ENCODE measurements at regions not wholly inside any gene's neighbourhood (a gene's known extent, or its start where the extent isn't known, plus 50 kb on each side); places are given as distances from the start of the nearest gene placed in this dataset.

DNA sequence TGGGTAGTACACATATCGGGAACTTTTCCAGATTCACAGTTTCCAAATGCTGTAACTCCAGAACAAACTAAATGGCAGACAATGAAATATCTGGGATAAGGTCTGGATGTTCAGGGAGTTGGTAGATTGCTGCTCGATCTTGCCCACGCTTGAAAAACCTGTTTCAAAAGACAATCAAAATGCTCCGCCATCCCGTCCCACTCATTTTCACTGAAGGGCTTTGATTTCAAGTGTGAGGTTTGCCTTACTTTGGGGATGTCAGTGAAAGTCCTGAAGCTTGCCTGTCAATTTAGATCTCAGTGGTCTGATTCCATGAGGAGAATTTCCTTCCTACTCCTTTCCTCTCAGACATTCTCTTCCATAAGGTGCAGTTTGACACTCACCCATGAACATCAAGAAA, 236.3 kb upstream of the KCNK2 start:
- intact Hi-C loops (cut with micrococcal nuclease): no loop called here
- ChIA-PET CTCF (no interaction called here), POLR2A (no interaction called here)
- no peak overlapping the region for H2AFZ ChIP-seq (ENCODE audit: insufficient read depth, low read depth, low read length, poor library complexity, severe bottlenecking)
- H3K9ac ChIP-seq (ENCODE audit: low read length): no peak overlapping the region
- no peak for TF ChIP-seq CTCF (IDR thresholded peaks at IDR 0.05)
- TF ChIP-seq EZH2 (IDR thresholded peaks at IDR 0.05; ENCODE audit: borderline replicate concordance, insufficient read depth, low read depth, low read length, poor library complexity, severe bottlenecking): no peak
- H3K27me3 ChIP-seq (replicated peaks in 1 of 4; ENCODE audit: control extremely low read depth in 1 of 4, control insufficient read depth in 3 of 4, insufficient read depth in 4 of 4, low read length in 3 of 4): no peaks in the 10 kb centered on the region
- H3K4me3 ChIP-seq (ENCODE audit: control extremely low read depth in 1 of 5, extremely low read depth in 1 of 5, insufficient read depth in 1 of 5, low read depth in 2 of 5, low read length in 4 of 5): no peak overlapping the region
- DNase-seq (no peak), ATAC-seq (ENCODE audit: low read depth) (no peak)
- no peak overlapping the region for H3K4me2 ChIP-seq (replicated peaks; ENCODE audit: low read depth, low read length, poor library complexity, severe bottlenecking)
- no peaks in the 10 kb centered on the region for H3K27me3 Mint-ChIP-seq
- WGBS (ENCODE audit: insufficient coverage): no CpG with 5 or more reads among the region's 5 CpGs
- no peak overlapping the region for H3K27ac Mint-ChIP-seq
- H3K4me1 Mint-ChIP-seq: no peaks in the 10 kb centered on the region
- H3K36me3 ChIP-seq (replicated peaks in 1 of 2; ENCODE audit: control extremely low read depth in 1 of 2, control insufficient read depth in 1 of 2, extremely low read depth in 1 of 2, insufficient read depth in 2 of 2, low read length in 1 of 2): no peaks in the 10 kb centered on the region
- peaks cover 4% of the 10 kb centered on the region for H3K9me3 Mint-ChIP-seq (ENCODE audit: insufficient read depth)
- H3K9me3 ChIP-seq (ENCODE audit: control extremely low read depth in 1 of 3, control insufficient read depth in 2 of 3, insufficient read depth in 1 of 3, low read length in 2 of 3): no peaks in the 10 kb centered on the region
- no peaks in the 10 kb centered on the region for H4K20me1 ChIP-seq (ENCODE audit: control insufficient read depth, insufficient read depth, low read length, poor library complexity, severe bottlenecking)
- no peaks in the 10 kb centered on the region for H3K79me2 ChIP-seq (ENCODE audit: control insufficient read depth, insufficient read depth, low read length)
- no peaks in the 10 kb centered on the region for H3K4me1 ChIP-seq (ENCODE audit: control insufficient read depth in 2 of 2, insufficient read depth in 2 of 2, low read length in 2 of 2)
- no peak overlapping the region for H3K4me3 Mint-ChIP-seq
- no peak overlapping the region for H3K27ac ChIP-seq (ENCODE audit: low read length in 2 of 2)

DNA sequence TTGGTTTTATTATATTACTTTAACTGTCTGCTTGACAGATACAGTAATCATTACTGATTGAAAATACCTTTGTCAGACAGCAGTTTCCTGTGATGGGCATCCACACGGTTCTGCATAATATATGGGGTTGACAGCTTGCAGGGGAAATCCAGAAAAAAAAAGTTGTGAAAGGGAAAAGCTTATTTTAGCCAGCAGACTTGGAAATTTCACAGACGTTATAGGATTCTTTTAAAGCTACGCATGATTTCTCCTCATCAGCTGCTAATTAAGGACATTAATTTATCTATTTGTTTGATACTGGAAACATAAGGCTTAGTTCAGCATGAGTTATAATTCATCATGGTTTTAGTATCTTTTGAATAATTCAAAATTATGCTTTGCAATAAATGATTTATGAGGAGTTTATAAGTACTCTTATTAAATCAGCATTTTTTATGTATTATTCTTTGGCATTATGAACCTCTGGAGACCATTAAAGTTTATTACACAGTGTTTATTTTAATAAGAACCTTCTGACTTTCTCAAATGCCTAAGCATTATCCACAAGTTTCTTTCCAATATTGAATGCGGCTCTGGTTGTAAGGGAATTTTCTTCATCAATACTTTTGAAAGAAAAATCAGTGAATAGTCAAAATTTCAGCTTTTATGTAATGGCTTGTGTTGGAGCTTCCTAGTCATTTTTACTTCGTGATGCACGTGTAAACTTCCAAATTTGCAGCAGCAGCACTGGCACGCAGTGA, 235.3 kb upstream of the KCNK2 start:
- CTCF ChIA-PET: no interaction called here

More for the DNA sequence above, 235.3 kb upstream of the KCNK2 start:
- Mint-ChIP-seq H3K9me3 (ENCODE audit: insufficient read depth) (peaks cover 4% of the 10 kb centered on the region), H3K4me1 (no peaks in the 10 kb centered on the region), H3K4me3 (no peak overlapping the region), H3K27me3 (no peaks in the 10 kb centered on the region), H3K27ac (no peak overlapping the region)
- H4K20me1 ChIP-seq (ENCODE audit: control insufficient read depth, insufficient read depth, low read length, poor library complexity, severe bottlenecking): no peaks in the 10 kb centered on the region
- H3K9me3 ChIP-seq (ENCODE audit: control extremely low read depth in 1 of 3, control insufficient read depth in 2 of 3, insufficient read depth in 1 of 3, low read length in 2 of 3): no peaks in the 10 kb centered on the region
- no peak overlapping the region for H3K27ac ChIP-seq (ENCODE audit: low read length in 2 of 2)
- TF ChIP-seq EZH2 (IDR thresholded peaks at IDR 0.05; ENCODE audit: borderline replicate concordance, insufficient read depth, low read depth, low read length, poor library complexity, severe bottlenecking) (no peak), CTCF (IDR thresholded peaks at IDR 0.05) (no peak)
- ATAC-seq (ENCODE audit: low read depth) (no peak), DNase-seq (no peak)
- no peaks in the 10 kb centered on the region for H3K27me3 ChIP-seq (replicated peaks in 1 of 4; ENCODE audit: control extremely low read depth in 1 of 4, control insufficient read depth in 3 of 4, insufficient read depth in 4 of 4, low read length in 3 of 4)
- no peaks in the 10 kb centered on the region for H3K4me1 ChIP-seq (ENCODE audit: control insufficient read depth in 2 of 2, insufficient read depth in 2 of 2, low read length in 2 of 2)
- 58% methylated on average over 4 of the region's 7 CpGs for WGBS (ENCODE audit: insufficient coverage)
- intact Hi-C loops (cut with micrococcal nuclease): no loop called here
- H3K79me2 ChIP-seq (ENCODE audit: control insufficient read depth, insufficient read depth, low read length): no peaks in the 10 kb centered on the region
- POLR2A ChIA-PET: no interaction called here
- no peaks in the 10 kb centered on the region for H3K36me3 ChIP-seq (replicated peaks in 1 of 2; ENCODE audit: control extremely low read depth in 1 of 2, control insufficient read depth in 1 of 2, extremely low read depth in 1 of 2, insufficient read depth in 2 of 2, low read length in 1 of 2)
- H3K4me3 ChIP-seq (ENCODE audit: control extremely low read depth in 1 of 5, extremely low read depth in 1 of 5, insufficient read depth in 1 of 5, low read depth in 2 of 5, low read length in 4 of 5): no peak overlapping the region
- H3K4me2 ChIP-seq (replicated peaks; ENCODE audit: low read depth, low read length, poor library complexity, severe bottlenecking): no peak overlapping the region
- H3K9ac ChIP-seq (ENCODE audit: low read length): no peak overlapping the region
- H2AFZ ChIP-seq (ENCODE audit: insufficient read depth, low read depth, low read length, poor library complexity, severe bottlenecking): no peak overlapping the region
